PC-9 (cell line): ENCODE measurements at regions not wholly inside any gene's neighbourhood (a gene's known extent, or its start where the extent isn't known, plus 50 kb on each side); places are given as distances from the start of the nearest gene placed in this dataset.

Experiments used
- EZH2 ChIP-seq: fragments of 200-600 bp; sonication (generic); IDR thresholded peaks from 2 replicates; pipeline ENCODE4 v1.8.0; 2017; ENCODE audit warnings: antibody characterized with exemption, low read depth
- TF ChIP-seq, protein P1 (sequence below): fragments of 200-600 bp; sonication (generic); conservative IDR thresholded peaks from 2 replicates; pipeline ENCODE4 v1.6.1; 2017; ENCODE audit warnings: mixed run types, antibody characterized with exemption, mild to moderate bottlenecking, moderate library complexity

DNA sequence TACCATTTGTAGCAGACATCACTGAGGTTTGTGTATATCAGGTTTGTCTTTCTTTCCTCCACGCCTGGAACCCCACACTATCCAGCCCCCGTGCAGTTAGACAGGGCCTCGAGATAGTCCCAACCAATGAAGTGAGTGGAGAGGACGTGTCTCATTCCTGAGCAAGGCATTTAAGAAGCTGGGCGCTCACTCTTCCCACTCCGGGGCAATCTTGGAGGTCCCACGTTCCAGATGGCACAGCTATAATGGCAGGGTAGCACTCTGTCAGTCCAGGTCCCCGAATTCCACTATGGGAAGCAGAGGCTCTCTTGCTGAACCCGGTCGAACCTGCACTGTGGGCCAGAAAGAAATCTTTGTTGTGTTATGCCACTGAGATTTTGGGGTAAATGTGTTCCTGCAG, 57.3 kb upstream of the CSF3R start:
- no peak for TF ChIP-seq EZH2
- TF ChIP-seq, protein P1, sequence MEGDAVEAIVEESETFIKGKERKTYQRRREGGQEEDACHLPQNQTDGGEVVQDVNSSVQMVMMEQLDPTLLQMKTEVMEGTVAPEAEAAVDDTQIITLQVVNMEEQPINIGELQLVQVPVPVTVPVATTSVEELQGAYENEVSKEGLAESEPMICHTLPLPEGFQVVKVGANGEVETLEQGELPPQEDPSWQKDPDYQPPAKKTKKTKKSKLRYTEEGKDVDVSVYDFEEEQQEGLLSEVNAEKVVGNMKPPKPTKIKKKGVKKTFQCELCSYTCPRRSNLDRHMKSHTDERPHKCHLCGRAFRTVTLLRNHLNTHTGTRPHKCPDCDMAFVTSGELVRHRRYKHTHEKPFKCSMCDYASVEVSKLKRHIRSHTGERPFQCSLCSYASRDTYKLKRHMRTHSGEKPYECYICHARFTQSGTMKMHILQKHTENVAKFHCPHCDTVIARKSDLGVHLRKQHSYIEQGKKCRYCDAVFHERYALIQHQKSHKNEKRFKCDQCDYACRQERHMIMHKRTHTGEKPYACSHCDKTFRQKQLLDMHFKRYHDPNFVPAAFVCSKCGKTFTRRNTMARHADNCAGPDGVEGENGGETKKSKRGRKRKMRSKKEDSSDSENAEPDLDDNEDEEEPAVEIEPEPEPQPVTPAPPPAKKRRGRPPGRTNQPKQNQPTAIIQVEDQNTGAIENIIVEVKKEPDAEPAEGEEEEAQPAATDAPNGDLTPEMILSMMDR: no peak
